ENCODE measurements at regions not wholly inside any gene's neighbourhood (a gene's known extent, or its start where the extent isn't known, plus 50 kb on each side); places are given as distances from the start of the nearest gene placed in this dataset.

DNA sequence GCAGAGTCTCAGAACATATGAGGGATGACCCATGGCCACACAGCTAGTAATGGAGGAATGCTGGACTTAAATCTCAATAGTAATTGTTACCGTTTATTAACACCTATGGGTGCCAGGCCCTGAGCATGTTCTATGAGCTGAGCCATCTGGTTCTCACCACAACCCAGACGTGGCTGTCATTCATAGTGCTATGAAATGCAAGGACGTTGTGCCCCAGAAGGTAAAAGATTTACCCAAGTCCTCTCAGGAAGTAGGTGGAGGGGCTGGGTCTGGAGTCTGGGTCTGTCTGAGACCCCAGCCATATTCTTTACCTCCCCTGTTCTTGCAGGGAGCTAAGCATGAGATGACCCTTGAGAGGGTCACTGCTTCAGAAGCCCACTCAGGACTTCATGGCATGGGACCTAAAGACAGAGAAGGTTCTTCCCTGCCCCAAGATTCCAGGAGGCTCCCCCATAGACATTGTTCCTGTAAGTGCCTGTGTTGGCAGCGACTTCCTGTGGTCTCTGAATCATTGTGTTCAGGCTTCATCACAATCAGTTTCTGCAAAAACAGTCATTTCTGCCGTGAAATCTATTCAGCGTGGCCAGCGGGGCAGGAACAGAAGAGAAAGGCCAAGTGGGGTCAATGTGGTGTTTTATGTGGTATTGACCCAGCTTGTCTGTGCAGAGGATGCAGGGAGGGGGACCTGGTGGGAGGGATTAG, 475.4 kb downstream of the PTPRU start:
- TF ChIP-seq, protein P1, sequence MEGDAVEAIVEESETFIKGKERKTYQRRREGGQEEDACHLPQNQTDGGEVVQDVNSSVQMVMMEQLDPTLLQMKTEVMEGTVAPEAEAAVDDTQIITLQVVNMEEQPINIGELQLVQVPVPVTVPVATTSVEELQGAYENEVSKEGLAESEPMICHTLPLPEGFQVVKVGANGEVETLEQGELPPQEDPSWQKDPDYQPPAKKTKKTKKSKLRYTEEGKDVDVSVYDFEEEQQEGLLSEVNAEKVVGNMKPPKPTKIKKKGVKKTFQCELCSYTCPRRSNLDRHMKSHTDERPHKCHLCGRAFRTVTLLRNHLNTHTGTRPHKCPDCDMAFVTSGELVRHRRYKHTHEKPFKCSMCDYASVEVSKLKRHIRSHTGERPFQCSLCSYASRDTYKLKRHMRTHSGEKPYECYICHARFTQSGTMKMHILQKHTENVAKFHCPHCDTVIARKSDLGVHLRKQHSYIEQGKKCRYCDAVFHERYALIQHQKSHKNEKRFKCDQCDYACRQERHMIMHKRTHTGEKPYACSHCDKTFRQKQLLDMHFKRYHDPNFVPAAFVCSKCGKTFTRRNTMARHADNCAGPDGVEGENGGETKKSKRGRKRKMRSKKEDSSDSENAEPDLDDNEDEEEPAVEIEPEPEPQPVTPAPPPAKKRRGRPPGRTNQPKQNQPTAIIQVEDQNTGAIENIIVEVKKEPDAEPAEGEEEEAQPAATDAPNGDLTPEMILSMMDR (IDR thresholded peaks at IDR 0.05): no peak
- no peak for TF ChIP-seq POLR2A (IDR thresholded peaks at IDR 0.05; ENCODE audit: low read depth)
- no peak for TF ChIP-seq POLR2AphosphoS5 (IDR thresholded peaks at IDR 0.05)

Data from esophagus muscularis mucosa (tissue), 3 donors.